Effector CD8-positive, alpha-beta T cell (primary cell): ENCODE measurements at regions not wholly inside any gene's neighbourhood (a gene's known extent, or its start where the extent isn't known, plus 50 kb on each side); places are given as distances from the start of the nearest gene placed in this dataset.

Experiments used
- DNase-seq: peaks from one replicate; lab custom pipeline; 2025; lab: John Stamatoyannopoulos, UW

- no peak for DNase-seq
Observed at GRCh38 chr16:85401917-85402766, 211.0 kb upstream of the GSE1 start.

DNA sequence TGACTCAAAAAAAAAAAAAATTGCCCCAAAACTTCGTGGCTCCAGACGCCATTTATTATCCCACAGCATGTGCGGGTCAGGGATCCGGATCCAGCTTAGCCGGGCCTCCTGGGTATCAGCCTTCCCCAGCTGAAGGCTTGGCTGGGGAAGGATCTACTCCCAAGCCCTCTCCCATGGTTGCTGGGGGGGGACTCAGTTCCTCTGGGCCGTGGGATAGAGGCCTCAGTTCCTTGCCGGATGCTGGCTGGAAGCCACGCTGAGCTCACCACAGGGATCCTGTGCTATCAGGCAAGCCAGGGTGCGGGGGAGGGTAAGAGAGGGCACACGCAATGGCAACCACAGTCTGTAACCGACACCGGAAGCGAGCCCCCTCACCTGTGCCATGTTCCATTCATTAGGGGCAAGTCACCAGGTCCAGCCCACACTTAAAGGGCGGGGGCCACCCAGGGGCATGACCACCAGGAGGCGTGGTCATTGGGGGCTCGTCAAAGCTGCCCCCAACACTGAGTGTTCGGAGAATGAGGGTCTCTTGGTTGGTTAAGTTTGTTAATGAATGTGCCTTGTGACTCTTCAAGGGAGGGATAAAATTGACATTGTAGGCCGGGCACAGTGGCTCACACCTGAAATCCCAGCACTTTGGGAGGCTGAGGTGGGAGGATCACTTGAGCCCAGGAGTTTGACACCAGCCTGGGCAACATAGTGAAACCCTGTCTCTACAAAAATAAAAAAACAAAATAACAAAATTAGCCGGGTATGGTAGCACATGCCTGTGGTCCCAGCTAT, 210.0 kb upstream of the GSE1 start:
- no peak for DNase-seq

DNA sequence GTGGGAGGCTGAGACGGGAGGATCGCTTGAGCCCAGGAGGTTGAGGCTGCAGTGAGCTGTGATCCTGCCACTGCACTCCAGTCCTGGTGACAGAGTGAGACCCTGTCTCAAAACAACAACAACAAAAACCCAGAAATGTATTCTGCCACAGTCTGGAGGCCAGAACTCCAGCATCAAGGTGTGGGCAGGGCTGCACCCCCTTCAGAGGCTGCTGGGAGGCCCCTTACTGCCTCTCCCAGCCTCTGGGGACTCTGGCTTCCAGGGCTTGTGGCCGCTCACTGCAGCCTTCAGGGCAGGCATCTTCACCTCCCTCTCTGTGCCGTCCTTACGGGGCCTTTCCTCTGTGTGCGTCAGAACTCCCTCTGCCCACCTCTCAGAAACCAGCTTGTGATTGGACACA, 209.4 kb upstream of the GSE1 start:
- DNase-seq: no peak

- no peak for DNase-seq
Observed at GRCh38 chr16:85412911-85413520, 200.1 kb upstream of the GSE1 start.

DNA sequence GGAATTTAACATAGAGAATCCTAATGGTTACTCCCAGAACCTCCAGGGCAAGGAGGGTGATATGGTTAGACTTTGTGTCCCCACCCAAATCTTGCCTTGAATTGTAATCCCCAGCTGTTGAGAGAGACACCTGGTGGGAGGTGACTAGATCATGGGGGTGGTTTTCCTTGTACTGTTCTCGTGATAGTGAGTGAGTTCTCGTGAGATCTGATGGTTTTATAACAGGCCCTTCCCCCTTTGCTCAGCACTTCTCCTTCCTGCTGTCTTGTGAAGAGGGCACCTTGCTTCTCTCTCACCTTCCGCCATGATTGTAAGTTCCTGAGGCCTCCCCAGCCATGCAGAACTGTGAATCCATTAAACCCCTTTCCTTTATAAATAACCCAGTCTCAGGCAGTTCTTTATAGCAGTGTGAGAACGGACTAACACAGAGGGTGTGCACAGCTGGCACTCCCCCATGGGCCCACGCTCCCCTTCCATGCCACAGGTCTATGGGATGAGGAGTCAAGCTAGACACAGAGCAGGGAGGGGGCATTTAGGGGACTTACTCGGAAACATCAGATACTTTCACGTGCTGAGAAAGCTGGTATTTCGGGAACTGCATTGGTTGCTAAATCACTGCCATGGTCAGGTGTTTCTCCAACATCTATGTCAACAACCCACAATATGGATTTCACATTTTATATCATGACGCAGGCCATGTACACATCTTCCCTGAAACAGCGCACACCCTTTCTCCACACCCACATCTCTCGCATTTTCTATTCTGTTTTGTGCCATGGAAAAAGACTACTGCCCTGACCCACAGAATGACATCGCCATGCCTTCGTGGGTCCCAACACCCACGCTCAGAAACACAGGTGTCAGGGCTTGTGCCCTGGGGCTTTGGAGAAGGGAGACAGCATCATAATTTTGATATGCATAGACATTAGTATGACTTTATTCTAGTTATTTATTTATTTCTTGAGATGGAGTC, 199.1 kb upstream of the GSE1 start:
- no peak for DNase-seq

DNA sequence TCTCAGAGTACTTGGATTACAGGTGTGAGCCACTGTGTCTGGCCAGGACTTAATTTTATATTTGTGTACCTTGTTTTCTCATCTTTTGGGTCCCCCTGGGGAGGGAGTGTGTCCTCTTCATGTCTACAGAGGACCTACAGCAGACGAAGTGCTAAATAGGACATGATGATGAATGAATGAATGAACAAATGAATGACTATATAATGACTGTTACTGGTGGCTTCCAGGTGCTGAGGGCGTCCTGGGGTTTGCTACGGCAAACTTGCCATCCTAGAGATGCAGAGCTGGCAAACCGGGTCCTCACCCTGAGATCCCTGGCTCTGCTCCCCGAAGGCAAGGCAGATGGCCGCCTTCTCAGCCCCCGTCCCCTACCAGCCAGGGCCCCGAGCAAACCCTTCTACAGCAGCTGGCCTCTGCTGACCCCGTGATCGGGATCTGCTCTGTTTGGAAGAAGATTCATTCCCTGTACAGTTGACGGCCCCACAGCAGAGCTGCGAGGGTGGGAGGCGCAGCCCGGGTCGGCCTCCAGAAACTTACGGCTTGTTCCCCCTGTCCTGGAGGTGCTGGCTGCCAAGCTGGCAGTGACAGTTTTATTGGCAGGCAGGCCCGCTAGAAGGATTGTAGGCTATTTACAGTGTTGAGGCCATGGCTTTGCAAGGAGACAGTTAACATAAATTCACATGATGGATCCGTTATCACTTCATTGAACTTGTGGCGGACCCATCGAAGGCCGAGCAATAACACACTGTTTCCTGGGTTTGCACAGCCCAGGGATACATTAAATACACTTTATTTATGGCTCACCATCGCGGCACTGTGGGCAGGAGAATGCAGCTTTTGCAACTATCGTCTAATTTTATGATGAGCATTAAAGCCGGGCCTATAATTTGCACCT, 197.7 kb upstream of the GSE1 start:
- DNase-seq: no peak

GRCh38 chr16:85416228-85417109, 196.7 kb upstream of the GSE1 start:
- peak; percentile 64 for DNase-seq

- no peak for DNase-seq
Observed at GRCh38 chr16:85417156-85417860, 195.8 kb upstream of the GSE1 start.

DNA sequence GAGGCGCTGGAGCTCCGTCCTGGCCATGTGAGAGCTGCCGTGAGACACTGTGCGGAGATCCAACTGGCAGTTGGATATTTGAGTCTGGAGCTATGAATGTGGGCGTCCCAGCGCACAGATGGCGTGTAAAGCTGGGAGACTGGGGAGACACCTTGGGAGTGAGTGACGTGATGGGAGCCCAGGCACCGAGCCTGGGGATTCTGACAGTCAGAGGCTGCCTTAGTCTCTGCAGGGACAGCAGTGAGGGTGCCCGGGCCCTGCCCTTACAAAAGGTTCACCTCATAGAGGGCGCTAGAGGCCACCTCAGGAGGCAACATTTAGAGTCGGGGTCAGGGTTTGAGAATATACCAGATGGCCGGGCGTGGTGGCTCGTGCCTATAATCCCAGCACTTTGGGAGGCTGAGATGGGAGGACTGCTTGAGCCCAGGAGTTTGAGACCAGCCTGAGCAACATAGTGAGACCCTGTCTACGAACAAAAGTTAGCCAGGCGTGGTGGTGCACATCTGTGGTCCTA, 194.1 kb upstream of the GSE1 start:
- DNase-seq: no peak

DNA sequence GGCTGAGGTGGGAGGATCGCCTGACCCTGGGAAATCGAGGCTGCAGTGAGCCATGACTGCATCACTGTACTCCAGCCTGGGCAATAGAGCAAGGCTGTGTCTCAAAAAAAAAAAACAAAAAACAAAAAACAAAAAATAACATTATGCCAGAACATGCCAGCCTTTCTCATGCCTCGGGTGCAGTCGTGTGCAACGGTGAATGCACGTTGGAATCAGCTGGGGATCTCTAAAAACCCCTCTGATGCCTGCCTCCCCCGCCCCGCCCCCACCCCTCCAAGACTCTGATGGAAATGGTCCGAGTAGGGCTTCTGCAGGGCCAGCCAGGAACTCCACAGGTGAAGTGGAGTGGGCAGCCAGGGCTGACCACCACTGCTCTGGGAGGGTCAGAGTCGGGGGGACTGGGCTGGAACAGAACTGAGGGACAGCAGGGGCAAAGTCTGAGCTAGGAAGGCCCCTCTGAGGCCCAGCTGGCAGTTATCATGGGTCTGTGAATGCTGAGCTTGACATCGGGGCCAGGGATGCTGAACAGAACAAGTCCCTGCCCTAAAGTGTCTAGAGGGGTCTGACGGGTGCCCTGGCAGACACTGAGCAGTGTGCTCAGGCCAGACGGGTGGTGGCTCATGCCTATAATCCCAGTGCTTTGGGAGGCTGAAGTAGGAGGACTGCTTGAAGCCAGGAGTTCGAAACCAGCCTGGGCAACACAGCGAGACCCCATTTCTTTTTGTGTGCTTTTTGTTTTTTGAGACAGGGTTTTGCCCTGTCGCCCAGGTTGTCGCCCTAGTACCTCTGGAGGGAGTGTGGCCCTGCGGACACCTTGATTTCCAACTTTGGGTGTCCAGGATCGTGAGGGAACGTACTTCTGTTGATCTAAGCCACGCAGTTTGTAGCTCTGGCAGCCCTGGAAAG, 193.4 kb upstream of the GSE1 start:
- DNase-seq: no peak

GRCh38 chr16:85420501-85421337, 192.4 kb upstream of the GSE1 start:
- peak; percentile 65 for DNase-seq

GRCh38 chr16:85421338-85422195, 191.6 kb upstream of the GSE1 start:
- no peak for DNase-seq

GRCh38 chr16:85422196-85422631, 190.9 kb upstream of the GSE1 start:
- DNase-seq: no peak

GRCh38 chr16:85422632-85423550, 190.2 kb upstream of the GSE1 start:
- no peak for DNase-seq
